GM18517 (cell line): ENCODE measurements at regions not wholly inside any gene's neighbourhood (a gene's known extent, or its start where the extent isn't known, plus 50 kb on each side); places are given as distances from the start of the nearest gene placed in this dataset.
"Not testable (repeated sequence)": the region's sequence is repeated elsewhere in the genome, so short reads cannot be mapped to it uniquely, and the experiment has no call there.

Experiments
- ATAC-seq: cut with Tn5 transposase; IDR thresholded peaks from one replicate; pipeline ENCODE4 v1.9.1; 2021; ENCODE audit warnings: mild to moderate bottlenecking, moderate library complexity; ENCODE audit not compliant: unreplicated experiment

DNA sequence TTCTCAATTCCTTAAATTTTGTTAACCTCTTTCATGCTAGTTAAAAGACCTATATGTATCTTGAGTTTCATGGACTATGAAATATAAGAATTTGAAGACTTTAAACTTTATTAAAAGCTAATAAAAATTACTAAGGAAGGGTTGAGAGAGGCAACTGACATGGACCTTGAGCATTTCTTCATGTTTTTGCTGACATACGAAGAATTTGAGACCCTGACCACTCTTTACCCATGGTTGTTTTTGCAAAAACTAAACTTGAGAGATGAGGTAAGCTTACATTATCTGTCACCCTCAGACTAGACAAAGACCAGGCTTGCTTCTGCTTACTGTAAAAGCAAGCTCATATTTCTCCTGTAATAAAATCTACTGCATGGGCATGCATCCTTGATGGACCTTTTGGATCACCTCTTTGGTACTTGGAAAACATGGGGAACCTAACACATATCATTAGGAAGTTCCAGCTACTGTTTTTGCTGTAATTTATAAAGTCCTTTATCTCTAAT, 338.2 kb upstream of the PABPC4L start:
- no peak for ATAC-seq

DNA sequence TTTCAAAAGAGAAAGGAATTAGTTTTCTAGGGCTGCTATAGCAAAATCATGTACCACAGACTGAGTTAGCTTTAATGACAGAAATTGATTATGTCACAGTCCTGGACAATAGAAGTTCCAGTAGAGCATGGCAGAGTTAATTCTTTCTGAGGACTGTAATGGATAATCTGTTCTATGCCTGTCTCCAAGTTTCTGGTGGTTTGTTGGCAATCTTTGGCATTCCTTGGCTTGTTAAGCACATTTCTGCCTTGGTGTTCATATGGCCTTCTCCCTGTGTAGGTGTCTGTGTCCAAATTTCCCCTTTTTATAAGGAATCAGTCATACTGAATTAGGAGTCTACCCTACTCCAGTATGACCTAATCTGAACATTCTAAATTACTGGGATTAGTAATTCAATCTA, 336.1 kb upstream of the PABPC4L start:
- ATAC-seq, result no peak

DNA sequence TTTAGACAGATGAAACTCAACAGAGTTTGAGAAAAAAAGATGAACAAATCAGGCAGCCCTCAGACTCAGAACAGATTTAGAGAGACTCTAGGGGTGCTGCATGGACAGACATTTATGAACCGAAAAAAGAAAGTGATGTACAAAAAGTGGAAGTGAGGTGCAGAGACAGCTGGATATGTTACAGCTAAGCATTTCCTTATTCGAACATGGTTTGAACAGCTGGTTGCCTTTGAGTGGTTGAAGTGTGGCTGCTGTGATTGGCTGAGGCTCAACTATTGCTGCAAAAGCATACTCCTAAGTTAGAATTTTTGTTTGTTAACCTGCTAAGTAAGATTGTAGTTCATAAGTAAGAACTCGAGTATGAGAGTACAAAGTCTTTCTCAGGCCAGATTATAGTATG, 331.5 kb upstream of the PABPC4L start:
- no peak for ATAC-seq

DNA sequence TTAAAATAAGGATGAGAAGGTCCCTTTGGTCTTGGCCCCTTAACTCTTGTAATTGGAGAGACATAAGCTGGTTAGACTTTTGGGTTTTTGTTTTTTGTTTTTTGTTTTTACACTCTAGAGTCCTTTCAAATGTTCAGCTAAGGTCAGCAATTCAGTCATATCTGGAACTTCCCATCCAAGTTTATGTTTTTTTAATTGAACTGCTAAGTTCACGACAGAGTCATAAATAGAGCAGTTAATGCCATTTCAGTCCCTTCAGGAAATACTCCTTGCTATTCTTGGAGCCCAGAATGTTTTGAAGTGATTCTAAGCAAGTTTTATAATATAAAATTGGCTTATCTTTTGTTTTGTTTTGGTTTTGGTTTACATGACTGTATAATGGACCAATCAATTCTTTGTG, 329.4 kb upstream of the PABPC4L start:
- no peak for ATAC-seq

DNA sequence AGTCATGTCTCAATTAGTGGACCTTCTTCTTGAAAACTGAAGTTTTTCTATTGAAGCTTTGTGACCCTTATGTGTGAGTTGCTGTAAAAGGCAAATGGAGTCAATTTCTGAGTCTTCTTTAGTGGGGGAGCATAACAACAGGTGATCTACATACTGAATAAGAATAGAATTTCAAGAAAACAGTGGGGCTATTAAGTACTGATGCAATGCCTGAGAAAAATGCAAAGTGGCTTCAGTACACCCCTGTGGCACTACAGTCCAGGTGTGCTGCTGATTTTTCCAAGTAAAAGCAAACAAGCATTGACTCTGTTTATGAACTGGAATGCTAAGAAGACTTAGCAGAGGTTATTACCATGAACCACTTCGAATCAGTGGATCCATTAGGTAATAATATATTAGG, 328.0 kb upstream of the PABPC4L start:
- no peak for ATAC-seq

DNA sequence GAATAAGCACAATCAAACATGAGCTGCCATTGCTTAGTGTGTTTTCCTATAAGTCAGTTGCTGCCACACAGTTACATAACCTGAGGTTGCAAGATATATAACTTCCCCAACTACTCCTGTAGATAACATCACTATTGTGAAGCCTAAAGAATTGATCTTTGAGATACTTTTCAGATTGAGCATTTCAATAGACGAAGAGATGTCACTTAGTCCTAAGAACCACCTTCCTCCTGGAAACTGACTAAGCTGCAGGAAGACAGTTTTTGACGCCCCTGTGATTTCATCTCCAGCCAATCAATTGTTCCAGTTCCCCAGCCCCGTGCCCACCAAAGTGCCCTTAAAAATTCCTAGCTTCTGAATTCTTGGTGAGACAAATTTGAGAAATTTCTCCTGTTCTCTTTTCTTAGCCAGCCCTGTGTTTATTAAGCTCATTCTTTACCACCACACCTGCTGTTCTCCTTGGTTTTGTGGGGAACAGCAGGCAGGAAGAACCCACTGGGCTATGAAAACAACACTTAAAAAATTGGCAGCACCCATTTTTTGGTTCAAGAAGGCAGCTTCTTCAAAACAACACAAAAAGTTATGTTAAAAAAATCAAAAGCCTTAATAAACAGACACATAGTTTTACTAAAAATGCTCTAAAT, 317.1 kb upstream of the PABPC4L start:
- no peak for ATAC-seq

DNA sequence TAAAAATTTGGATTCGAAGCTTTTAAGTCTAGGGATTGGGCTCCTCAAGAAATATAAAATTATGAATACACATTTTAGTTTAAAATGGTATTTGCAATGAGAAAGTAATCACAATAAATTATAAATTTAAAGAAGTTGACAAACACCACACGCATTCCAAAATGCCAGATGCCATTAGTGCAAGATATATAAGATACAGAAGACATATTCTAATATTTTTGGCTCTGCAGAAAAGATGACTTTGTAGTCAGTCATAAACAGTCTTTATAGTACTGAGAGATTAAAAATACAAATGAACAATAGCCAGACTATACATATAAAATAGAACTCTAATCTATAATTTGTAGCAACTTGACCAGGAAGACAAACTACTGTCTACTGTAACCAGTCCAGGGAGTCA, 309.0 kb upstream of the PABPC4L start:
- no peak for ATAC-seq

DNA sequence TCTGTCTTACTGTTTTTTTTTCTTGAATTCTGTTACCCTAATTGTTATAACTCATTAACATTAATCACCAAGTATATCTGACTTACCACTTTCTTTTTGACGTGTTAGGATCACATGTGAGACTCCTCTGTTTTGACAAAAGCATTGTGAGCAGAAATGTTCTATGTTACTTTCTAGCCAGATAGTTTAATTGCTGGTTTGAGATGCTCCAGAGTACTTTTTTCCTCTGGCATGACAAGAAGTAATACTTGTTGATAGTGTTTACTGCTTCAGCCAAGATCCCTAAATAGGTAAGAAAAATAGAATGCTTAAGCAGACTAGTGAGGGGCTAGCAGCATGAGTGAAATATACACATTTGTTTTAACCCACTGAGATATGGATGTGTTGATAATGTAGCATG, 303.9 kb upstream of the PABPC4L start:
- no peak for ATAC-seq

DNA sequence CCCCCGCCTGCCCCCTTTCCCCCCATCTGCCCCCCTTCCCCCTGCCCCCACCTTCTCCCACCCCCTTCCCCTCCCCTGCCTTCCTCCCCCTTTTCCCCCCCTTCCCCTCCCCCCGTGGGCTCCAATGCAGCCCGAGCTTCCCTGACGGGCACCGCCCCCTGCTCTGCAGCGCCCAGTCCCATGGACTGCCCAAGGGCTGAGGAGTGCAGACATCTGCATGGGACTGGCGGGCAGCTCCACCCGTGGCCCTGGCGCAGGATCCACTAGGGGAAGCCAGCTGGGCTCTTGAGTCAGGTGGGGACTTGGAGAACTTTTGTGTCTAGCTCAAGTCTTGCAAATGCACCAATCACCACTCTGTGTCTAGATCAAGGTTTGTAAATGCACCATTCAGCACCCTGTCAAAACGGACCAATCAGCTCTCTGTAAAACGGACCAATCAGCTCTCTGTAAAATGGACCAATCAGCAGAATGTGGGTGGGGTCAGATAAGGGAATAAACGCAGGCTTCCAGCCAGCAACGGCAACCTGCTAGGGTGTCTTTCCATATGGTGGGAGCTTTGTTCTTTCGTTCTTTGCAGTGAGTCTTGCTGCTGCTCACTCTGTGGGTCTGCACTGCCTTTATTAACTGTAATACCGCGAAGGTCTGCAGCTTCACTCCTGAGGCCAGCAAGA, 300.5 kb upstream of the PABPC4L start:
- ATAC-seq, result no peak

DNA sequence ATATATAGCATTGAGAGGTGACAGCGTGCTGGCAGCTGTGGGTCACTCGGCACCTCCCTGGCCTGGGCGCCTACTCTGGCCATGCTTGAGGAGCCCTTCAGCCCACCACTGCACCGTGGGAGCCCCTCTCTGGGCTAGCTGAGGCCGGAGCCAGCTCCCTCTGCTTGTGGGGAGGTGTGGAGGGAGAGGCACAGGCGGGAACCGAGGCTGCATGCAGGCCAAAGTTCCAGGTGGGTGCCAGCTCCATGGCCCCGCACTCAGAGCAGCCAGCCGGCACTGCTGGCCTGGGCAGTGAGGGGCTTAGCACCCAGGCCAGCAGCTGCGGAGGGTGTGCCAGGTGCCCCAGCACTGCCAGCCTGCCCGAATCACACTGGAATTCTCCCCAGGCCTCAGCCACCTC, 299.9 kb upstream of the PABPC4L start:
- not testable (repeated sequence) for ATAC-seq

DNA sequence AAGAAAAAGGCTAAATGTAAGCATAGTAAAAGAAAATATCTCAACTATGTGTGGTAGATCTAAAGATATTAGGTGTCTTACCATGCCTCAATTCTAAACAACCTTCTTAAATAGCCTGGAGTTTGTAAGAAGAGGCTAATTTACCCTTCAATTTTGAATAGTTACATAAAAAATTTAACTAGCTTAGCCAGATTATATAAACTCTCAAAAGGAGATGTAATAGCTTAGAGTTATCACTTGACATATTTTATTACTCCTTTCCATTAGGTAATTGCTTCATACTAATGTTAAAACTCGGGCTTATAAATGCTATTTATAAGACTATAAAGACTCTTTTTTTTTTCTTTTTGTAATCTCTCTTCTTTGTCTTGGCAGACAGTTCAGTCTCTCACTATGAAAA, 297.5 kb upstream of the PABPC4L start:
- no peak for ATAC-seq

DNA sequence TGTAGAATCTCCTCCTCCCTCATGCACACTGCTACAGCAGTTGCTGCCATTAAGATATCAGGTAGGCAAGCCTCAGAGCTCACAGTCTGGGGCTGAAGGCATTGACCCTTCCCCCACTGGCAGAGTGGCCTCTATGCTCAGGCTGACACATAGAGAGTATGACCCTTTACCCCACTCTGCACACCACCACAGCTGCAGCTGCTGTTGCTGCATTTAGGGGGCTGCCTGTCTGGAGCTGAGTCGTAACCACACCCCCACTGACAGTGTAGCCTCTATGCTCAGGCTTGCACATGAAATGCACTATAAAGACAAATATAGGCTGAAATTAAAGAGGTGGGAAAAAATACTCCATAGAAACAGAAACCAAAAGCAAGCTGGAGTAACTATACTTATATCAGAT, 289.3 kb upstream of the PABPC4L start:
- no peak for ATAC-seq

DNA sequence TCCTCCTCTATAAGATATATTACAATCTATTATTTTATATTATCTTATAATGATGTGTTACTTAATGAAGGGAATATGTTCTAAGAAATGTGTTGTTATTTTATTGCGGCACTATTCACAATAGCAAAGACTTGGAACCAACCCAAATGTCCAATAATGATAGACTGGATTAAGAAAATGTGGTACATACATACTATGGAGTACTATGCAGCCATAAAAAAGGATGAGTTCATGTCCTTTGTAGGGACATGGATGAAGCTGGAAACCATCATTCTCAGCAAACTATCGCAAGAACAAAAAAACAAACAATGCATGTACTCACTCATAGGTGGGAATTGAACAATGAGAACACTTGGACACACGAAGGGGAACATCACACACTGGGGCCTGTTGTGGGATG, 281.9 kb upstream of the PABPC4L start:
- not testable (repeated sequence) for ATAC-seq

DNA sequence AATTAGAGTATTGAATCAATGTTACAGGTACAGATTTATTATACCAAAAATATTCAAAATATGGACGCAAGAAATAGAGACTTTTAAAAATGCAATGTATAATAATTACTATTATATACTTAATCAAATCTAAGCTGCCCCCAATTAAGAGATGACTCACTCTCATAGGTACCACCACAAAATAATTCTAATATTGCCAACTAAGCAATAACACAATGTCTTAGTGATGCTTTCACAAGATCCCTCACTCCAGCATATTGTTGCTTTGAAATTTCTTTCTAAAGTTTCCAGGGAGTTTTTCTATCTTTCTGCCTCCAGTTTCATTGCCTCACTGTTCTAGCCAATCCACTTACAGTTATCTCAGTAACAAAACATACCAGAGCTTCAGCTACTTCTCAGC, 270.0 kb upstream of the PABPC4L start:
- no peak for ATAC-seq

DNA sequence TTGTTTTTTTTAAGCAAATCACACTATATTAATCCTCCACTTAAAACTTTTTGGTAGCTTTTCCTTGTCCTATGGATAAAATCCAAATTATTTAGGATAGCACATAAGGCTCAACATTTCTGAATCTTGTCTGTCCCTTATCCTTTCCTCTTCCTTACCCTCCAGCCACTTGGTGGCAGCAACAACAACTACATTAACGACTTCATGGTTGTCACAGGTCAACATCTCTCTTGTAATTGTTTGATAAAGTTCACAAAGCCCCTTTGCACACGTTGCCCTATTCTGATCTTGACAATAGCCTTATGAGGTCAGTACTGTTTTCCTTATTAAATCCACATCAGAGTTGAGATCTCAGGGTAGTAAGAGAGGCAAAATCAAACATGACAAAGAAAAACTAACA, 269.0 kb upstream of the PABPC4L start:
- ATAC-seq, result no peak

DNA sequence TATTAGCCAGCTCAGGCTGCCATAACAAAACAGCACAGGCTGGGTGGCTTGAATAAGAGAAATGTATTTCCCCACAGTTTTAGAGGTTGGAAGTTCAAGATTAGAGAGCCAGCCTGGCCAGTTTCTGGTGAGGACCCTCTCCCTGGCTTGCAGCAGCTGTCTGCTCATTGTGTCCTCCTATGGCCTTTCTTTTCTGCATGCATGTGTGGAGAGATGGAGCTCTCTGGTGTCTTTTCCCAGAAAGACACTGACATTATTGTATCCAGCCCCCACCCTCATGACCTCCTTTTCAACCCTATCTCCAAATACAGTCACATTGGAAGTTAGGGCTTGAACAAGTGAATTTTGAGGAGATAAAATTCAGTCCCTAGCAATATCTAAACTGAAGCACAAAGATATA, 263.8 kb upstream of the PABPC4L start:
- no peak for ATAC-seq

DNA sequence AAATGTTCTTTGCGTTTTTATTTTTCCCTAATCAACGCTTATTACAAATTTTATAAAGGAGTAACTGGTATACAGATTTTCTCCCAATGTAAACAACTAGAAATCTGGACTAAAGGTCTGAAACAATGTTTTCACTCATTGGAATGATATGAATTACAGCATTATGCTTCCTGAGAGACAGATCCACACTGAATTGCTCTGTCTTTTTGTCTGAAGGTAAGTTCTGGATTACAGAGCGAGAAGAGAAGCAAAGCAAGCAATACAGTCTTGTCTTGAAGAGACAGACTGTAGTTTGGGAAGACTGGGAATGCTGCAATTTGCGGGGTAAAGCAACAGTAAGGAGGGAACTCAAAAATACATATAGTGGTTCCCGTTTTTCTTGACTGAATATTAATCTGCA, 262.2 kb upstream of the PABPC4L start:
- ATAC-seq, result no peak

DNA sequence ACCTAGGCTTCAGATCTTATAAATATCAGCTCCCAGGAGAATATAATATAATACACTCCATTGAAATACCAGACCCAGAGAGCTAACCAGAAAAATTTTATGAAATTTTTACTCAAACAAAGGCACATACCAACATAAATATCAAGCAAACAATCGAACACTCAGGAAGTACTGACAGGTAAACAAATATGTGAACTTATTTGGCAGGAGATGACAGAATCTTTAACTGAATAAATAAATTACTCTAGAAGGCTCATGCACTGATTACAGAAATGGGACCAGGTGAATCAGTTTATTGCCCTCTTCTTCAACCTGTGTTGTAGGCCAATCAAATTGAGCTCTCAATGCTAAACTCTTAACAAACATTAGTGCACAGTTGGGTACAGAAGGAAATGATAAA, 225.2 kb upstream of the PABPC4L start:
- no peak for ATAC-seq

DNA sequence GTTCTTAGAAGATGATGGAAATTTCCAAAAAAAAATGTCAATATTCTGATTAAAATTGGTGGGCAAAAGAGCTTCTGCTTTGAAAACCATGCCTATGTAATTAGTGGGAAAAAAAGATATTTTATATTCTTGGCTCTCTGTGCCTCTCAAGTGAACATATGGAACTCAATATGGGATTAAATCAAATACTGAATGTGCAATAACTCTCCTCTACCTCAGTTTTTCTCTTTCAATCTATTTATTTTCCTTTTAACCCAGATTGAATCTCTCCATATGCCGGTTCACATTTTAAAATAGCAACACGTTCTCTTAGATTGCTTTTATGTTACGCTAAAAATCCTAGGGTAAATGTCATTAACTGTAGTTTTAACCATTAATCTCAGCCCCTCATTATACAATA, 224.2 kb upstream of the PABPC4L start:
- no peak for ATAC-seq

DNA sequence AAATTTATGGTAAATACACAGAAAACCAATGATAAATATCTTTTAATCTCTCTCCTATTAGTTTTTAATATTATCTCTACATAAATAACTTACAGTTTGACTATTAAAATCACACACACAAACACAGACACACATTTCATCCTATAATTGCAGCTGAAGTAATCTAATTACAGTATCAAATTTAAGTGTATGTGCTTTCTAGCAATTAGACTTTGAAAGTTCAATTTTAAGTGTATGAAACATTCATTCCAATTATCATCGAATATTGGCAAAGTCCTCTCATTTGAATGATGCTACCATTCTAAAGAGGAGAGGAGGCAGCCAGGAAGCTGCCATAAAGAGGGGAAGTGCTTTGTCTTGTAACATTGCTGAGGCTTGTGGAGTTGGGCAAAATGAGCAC, 221.2 kb upstream of the PABPC4L start:
- ATAC-seq, result no peak

DNA sequence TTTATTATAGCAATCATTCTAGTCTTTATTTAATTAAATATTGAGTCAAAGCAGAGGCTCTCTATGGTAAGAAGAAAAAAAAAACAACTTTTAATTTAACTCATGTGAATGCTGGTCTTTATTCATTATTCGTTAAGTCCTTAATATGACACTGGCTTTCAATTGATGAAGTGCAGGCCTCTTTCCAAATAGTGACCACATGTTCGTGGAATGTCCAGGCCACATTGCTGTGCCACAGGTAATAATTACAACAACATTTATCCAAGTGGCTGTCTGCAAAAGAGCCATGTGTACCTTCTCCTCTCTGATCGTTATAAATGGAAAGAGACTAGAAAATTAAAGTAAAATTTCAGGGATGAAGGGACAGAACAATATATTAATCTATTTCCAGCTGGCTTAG, 220.1 kb upstream of the PABPC4L start:
- no peak for ATAC-seq

DNA sequence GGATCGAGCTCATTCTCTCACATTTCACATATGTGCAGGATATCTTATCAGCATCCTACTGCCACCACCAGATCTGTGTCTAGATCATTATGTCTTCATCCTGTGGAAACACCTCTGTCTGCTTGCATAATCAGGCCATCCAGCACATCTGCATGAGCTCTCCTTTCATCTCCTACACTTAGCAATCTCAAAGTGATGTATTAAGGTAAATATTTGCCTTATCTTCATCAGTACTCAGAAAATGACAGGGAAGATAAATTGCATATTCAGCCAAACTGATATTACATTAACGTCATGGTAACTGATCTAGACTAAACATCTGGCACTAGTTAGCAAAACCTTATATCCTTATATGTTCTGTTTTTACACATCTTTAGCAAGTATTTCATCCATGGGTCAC, 207.3 kb upstream of the PABPC4L start:
- ATAC-seq, result no peak

DNA sequence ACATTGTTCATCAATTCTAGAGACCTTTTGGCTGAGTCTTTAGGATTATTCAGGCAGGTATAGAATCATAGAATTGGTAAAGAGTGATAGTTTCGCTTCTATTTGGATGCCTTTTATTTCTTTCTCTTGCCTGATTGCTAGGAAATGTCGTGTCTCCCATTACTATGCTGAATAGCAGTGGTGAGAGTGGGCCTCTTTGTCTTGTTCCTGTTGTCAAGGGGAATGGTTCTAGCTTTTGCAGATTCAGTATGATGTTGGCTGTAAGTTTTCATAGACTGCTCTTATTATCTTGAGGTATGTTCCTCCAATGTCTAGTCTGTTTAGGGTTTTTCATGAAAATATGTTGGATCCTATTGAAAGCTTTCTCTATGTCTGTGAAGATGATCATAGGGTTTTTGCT, 200.2 kb upstream of the PABPC4L start:
- ATAC-seq, result no peak
